ENCODE measurements at regions not wholly inside any gene's neighbourhood (a gene's known extent, or its start where the extent isn't known, plus 50 kb on each side); places are given as distances from the start of the nearest gene placed in this dataset.

DNA sequence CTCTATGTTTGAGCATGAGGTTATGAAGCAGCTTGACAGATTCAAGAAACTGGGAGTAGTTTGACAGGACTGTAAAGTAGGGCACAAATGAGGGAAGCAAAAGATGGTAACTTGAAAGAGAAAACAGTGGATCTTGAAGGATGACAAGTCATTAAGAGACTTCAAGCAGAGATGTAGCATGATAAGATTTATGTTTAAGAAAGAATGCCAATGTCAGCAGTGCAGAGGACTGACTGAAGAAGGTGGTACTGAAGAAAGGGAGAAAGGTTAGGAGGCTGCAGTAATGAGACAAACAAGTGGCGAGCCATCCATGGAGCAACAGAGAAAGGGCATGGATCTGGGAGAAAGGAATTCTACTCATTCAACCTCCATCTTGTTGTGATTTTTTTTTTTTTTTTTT is 120.2 kb upstream of the RAP1B start:
- Mint-ChIP-seq H3K9me3 (peaks cover 0 to 4% (median 0%) of the 10 kb centered on the region in 6 donors), H3K4me3 (peak overlapping the region; percentile 24 to 86 (median 56)), H3K36me3 (peaks cover 3 to 13% (median 11%) of the 10 kb centered on the region in 3 donors), H3K4me1 (peaks cover 28 to 49% of the 10 kb centered on the region in 2 donors), H3K27ac (peak overlapping the region; percentile 25 to 65 (median 52)), H3K27me3 (ENCODE audit: low read depth in 3 of 3) (peaks cover 0 to 2% (median 1%) of the 10 kb centered on the region in 3 donors)
- no peak for DNase-seq

- peak; percentile 17 to 22 (median 18) for DNase-seq
- H3K36me3 Mint-ChIP-seq: peaks cover 3 to 11% (median 9%) of the 10 kb centered on the region in 3 donors
Measured at GRCh38 chr12:68491204-68491960, 119.3 kb upstream of the RAP1B start.

DNA sequence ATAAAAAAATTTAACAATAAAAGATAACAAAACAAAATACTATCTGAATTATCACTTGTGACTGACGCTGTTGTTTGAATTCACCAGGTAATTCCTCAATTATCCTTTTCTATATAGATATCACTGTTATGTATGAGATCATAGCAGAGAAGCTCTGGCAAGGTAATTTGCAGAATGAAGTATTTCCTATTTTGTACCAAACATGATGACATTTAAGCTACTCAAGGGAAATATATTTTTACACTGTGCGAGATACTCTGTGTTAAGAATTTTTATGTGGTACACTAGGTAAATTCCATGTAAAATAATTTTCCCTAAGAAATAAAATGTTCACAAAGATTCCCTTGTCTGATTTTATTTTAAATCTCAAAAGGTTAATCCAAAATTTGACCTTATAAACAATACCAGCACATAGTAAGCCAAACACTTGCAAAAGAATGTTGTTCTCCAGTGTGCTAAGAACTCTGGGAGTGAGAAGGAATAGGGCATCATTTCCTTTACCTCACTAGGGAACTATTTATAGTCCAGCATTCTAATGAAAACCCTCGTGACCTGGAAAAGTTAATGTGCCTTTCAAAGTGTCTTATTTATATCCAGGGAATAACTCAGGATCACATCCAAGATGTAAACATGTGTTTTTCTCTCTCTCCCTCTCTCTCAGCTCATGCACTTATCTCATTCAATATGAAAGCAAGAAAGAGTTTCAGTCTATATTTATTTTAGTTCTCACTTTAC is 115.2 kb upstream of the RAP1B start:
- peak overlapping the region in 1 of 6 donors; percentile 25 for H3K27ac Mint-ChIP-seq

More at GRCh38 chr12:68491204-68491960, 119.3 kb upstream of the RAP1B start:
- Mint-ChIP-seq H3K27ac (peak overlapping the region; percentile 30 to 85 (median 48)), H3K9me3 (peaks cover 0 to 4% (median 0%) of the 10 kb centered on the region in 6 donors), H3K4me1 (peaks cover 28 to 50% of the 10 kb centered on the region in 2 donors), H3K27me3 (ENCODE audit: low read depth in 3 of 3) (peaks cover 0 to 2% (median 1%) of the 10 kb centered on the region in 3 donors), H3K4me3 (peak overlapping the region in 4 of 5 donors; percentile 10 to 70 (median 57))

GRCh38 chr12:68497107-68497506 is 113.6 kb upstream of the RAP1B start:
- H3K27ac Mint-ChIP-seq: peak overlapping the region; percentile 66 to 92 (median 80)
- H3K27me3 Mint-ChIP-seq (ENCODE audit: low read depth in 3 of 3): peaks cover 0 to 1% (median 0%) of the 10 kb centered on the region in 3 donors
- H3K4me1 Mint-ChIP-seq: peaks cover 36 to 58% of the 10 kb centered on the region in 2 donors
- H3K9me3 Mint-ChIP-seq: peaks cover 0 to 3% (median 0%) of the 10 kb centered on the region in 6 donors
- H3K4me3 Mint-ChIP-seq: peak overlapping the region; percentile 36 to 81 (median 57)
- peak in 1 of 3 donors; percentile 7 for DNase-seq
- no peaks in the 10 kb centered on the region for H3K36me3 Mint-ChIP-seq

More for the DNA sequence above, 115.2 kb upstream of the RAP1B start:
- Mint-ChIP-seq H3K27me3 (ENCODE audit: low read depth in 3 of 3) (peaks cover 0 to 1% (median under 1%) of the 10 kb centered on the region in 3 donors), H3K4me1 (peaks cover 50 to 74% of the 10 kb centered on the region in 2 donors), H3K9me3 (peaks cover 0 to 2% (median 0%) of the 10 kb centered on the region in 6 donors), H3K36me3 (peaks cover 1 to 7% (median 2%) of the 10 kb centered on the region in 3 donors), H3K4me3 (no peak overlapping the region)
- DNase-seq: no peak

DNA sequence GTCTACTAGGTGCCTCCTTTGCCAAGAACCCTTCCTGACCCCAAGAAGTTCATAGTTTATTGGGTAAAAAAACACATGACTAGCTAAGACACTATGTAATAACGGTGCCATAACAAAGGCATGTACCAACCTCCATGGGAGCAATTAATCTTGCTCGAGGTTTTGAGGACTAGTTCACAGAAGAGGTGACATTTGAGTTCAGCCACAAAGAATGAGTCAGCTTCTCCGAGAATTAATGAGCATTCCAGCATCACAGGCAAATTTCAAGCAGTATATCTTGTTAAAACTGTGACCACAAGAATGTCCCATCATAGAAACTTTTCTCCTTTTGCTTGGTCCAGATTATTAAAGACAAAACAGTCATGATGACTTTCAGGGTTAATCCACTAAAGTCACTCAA is 113.0 kb upstream of the RAP1B start:
- DNase-seq: peak; percentile 26 to 47 (median 27)

DNA sequence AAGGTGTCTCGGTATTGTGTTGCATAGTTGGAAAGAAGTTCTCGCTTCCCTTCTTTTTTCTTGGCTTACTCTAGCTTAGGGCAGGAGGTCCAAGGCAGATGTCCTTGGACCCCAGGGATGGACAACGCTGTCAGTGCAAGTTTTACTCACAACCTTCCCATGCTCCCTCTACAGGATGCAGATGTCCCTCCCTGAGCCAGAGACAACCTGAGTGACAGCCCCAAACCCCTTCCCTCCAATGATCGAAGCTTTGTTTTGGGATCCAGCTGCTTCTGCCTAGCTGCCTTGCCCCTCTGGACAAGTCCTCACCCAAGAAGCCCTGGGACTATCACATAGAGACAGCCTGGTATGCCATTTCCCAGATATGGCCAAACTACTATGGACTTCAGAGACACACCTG is 112.0 kb upstream of the RAP1B start:
- H3K9me3 Mint-ChIP-seq: peaks cover 0 to 3% (median 0%) of the 10 kb centered on the region in 6 donors
- no peaks in the 10 kb centered on the region for H3K36me3 Mint-ChIP-seq
- H3K4me3 Mint-ChIP-seq: peak overlapping the region in 1 of 5 donors; percentile 36
- peaks cover 31 to 44% of the 10 kb centered on the region in 2 donors for H3K4me1 Mint-ChIP-seq
- DNase-seq: no peak
- H3K27me3 Mint-ChIP-seq (ENCODE audit: low read depth in 3 of 3): no peaks in the 10 kb centered on the region
- peak overlapping the region in 3 of 6 donors; percentile 10 to 32 (median 23) for H3K27ac Mint-ChIP-seq

More for the DNA sequence above, 113.0 kb upstream of the RAP1B start:
- Mint-ChIP-seq H3K4me1 (peaks cover 36 to 52% of the 10 kb centered on the region in 2 donors), H3K27ac (peak overlapping the region; percentile 65 to 92 (median 80)), H3K27me3 (ENCODE audit: low read depth in 3 of 3) (no peaks in the 10 kb centered on the region), H3K4me3 (peak overlapping the region in 4 of 5 donors; percentile 46 to 81 (median 67)), H3K9me3 (peaks cover 0 to 3% (median 0%) of the 10 kb centered on the region in 6 donors), H3K36me3 (no peaks in the 10 kb centered on the region)

DNA sequence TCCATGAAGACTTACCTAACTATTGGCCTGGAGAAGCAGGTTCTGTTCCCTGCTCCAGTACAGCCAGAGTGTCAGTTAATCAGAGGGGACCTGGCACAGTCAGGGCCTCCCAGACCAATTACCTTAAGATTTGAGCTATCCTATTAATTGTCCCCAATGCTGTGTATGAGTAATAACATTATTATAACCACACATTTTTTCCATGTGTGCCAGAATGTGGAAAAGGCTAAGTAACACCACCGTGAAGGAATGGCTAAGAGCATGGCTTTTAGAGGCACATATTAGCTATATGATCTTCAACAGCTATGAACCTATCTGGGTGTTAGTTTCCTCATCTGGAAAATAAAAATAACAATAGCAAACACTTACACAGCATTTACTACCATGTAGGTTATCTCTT is 111.1 kb upstream of the RAP1B start:
- no peak for DNase-seq
- peak overlapping the region in 3 of 6 donors; percentile 3 to 12 (median 4) for H3K27ac Mint-ChIP-seq
- H3K4me1 Mint-ChIP-seq: peaks cover 26 to 35% of the 10 kb centered on the region in 2 donors
- peaks cover 0 to 3% (median 0%) of the 10 kb centered on the region in 6 donors for H3K9me3 Mint-ChIP-seq
- no peaks in the 10 kb centered on the region for H3K36me3 Mint-ChIP-seq
- no peaks in the 10 kb centered on the region for H3K27me3 Mint-ChIP-seq (ENCODE audit: low read depth in 3 of 3)
- no peak overlapping the region for H3K4me3 Mint-ChIP-seq

DNA sequence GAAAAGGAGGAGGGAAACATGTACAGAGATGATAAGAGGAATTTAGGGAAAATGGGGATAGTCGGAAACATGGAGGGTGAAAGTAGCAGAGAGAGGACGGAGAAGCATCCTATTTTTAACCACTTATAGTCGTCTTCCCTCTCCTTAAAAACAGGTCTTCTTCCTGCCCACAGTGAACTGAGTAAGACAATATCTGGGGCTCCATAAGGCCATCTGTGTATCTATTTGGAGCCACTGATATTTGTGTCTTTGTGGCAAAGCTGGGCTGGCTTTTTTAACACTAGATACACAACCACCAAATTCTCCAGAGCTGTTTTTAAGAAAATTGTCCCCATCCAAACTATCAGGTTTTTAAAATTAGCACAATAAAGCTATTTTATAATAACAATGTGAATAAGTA is 109.5 kb upstream of the RAP1B start:
- no peak overlapping the region for H3K4me3 Mint-ChIP-seq
- no peak for DNase-seq
- no peaks in the 10 kb centered on the region for H3K27me3 Mint-ChIP-seq (ENCODE audit: low read depth in 3 of 3)
- H3K4me1 Mint-ChIP-seq: peaks cover 26 to 32% of the 10 kb centered on the region in 2 donors
- no peak overlapping the region for H3K27ac Mint-ChIP-seq
- peaks cover 0 to 3% (median 0%) of the 10 kb centered on the region in 6 donors for H3K9me3 Mint-ChIP-seq
- H3K36me3 Mint-ChIP-seq: no peaks in the 10 kb centered on the region

GRCh38 chr12:68505970-68506369 is 104.7 kb upstream of the RAP1B start:
- H3K4me3 Mint-ChIP-seq: no peak overlapping the region
- no peaks in the 10 kb centered on the region for H3K27me3 Mint-ChIP-seq (ENCODE audit: low read depth in 3 of 3)
- no peaks in the 10 kb centered on the region for H3K4me1 Mint-ChIP-seq
- H3K27ac Mint-ChIP-seq: no peak overlapping the region
- no peak for DNase-seq
- H3K9me3 Mint-ChIP-seq: peaks cover 0 to 3% (median 0%) of the 10 kb centered on the region in 6 donors
- H3K36me3 Mint-ChIP-seq: no peaks in the 10 kb centered on the region

DNA sequence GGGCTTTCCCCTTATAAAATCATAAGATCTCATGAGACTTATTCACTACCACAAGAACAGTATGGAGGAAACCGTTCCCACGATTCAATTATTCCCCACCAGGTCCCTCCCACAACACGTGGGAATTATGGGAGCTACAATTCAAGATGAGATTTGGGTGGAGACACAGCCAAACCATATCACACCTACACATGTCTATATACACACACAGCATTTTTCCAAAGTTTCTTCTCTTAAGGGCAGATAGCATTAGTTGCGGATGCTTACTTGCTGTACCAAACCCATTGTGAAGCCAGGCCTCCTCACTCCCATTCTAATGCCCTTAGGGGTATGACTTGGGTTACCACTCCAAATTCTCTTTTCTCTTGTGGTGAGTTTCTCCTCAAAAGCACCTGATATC is 104.1 kb upstream of the RAP1B start:
- Mint-ChIP-seq H3K27me3 (ENCODE audit: low read depth in 3 of 3) (no peaks in the 10 kb centered on the region), H3K4me1 (no peaks in the 10 kb centered on the region), H3K36me3 (no peaks in the 10 kb centered on the region), H3K4me3 (no peak overlapping the region), H3K27ac (no peak overlapping the region), H3K9me3 (peaks cover 0 to 3% (median 0%) of the 10 kb centered on the region in 6 donors)
- DNase-seq: no peak

- H3K27me3 Mint-ChIP-seq (ENCODE audit: low read depth in 3 of 3): no peaks in the 10 kb centered on the region
- no peaks in the 10 kb centered on the region for H3K36me3 Mint-ChIP-seq
- no peak for DNase-seq
- H3K9me3 Mint-ChIP-seq: peaks cover 0 to under 1% (median 0%) of the 10 kb centered on the region in 6 donors
- no peak overlapping the region for H3K4me3 Mint-ChIP-seq
- H3K27ac Mint-ChIP-seq: no peak overlapping the region
- H3K4me1 Mint-ChIP-seq: no peaks in the 10 kb centered on the region
Measured at GRCh38 chr12:68507657-68508056, 103.0 kb upstream of the RAP1B start.

- no peak overlapping the region for H3K27ac Mint-ChIP-seq
- H3K4me3 Mint-ChIP-seq: no peak overlapping the region
- no peaks in the 10 kb centered on the region for H3K27me3 Mint-ChIP-seq (ENCODE audit: low read depth in 3 of 3)
- H3K9me3 Mint-ChIP-seq: peaks cover 0 to 2% (median 0%) of the 10 kb centered on the region in 6 donors
- no peaks in the 10 kb centered on the region for H3K4me1 Mint-ChIP-seq
- no peak for DNase-seq
- no peaks in the 10 kb centered on the region for H3K36me3 Mint-ChIP-seq
Measured at GRCh38 chr12:68508576-68508975, 102.1 kb upstream of the RAP1B start.

DNA sequence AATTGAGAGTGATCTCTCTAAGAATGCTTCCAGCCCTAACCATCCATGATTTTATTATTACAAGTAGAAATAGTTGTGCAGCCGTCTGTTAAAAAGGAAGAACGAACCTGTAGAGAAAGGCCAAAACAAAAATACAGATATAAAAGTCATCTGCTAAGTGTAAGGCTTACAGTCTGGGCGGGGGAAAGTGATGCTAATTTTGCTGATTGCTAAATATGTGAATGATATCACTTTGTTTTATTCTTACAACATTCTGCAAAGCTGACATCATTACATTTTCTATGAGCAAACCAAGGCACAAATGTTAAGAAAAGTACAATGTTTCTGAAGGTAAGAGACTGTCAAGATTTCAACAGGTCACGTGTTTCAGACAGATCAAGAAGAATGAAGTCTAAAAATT is 101.5 kb upstream of the RAP1B start:
- Mint-ChIP-seq H3K27me3 (ENCODE audit: low read depth in 3 of 3) (no peaks in the 10 kb centered on the region), H3K36me3 (no peaks in the 10 kb centered on the region), H3K4me1 (no peaks in the 10 kb centered on the region), H3K9me3 (peaks cover 0 to 2% (median 0%) of the 10 kb centered on the region in 6 donors), H3K4me3 (no peak overlapping the region), H3K27ac (no peak overlapping the region)
- DNase-seq: no peak

DNA sequence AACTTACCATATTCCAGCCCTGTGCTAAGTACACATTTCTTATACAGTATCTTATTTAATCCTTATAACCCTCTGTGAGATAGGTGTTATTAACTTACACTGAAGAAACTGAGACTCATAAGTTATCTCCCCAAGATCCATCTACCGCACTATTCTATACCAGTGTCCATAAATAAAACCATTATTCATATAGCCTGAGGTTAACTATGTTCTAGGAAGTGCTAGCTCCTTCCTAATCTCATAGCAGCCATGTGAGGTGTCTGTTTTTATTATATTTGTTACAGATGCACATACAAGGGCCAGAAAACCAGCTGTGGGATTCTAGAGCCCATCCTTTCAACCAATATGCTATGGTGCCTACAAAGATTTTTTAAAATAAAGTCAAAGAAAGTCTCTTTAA is 100.3 kb upstream of the RAP1B start:
- no peak overlapping the region for H3K27ac Mint-ChIP-seq
- no peaks in the 10 kb centered on the region for H3K27me3 Mint-ChIP-seq (ENCODE audit: low read depth in 3 of 3)
- no peaks in the 10 kb centered on the region for H3K36me3 Mint-ChIP-seq
- no peak overlapping the region for H3K4me3 Mint-ChIP-seq
- H3K9me3 Mint-ChIP-seq: peaks cover 0 to 2% (median 0%) of the 10 kb centered on the region in 6 donors
- DNase-seq: no peak
- H3K4me1 Mint-ChIP-seq: no peaks in the 10 kb centered on the region

All from immature natural killer cell (primary cell).